Ovary (tissue), 7 donors: ENCODE measurements at regions not wholly inside any gene's neighbourhood (a gene's known extent, or its start where the extent isn't known, plus 50 kb on each side); places are given as distances from the start of the nearest gene placed in this dataset.

Experiments used
- DNase-seq, 5 donors: peaks; one replicate each; pipeline ENCODE4 v3.0.0-alpha.2; 2019 to 2020
- H3K27ac ChIP-seq, 2 donors: fragments of 200-600 bp; one replicate each; pipeline versions ENCODE4 v1.5.1 to v1.8.0; 2019 to 2022
- H3K27me3 ChIP-seq: fragments of 200-600 bp; one replicate; pipeline ENCODE4 v1.8.0; 2022
- H3K36me3 ChIP-seq: fragments of 200-600 bp; sonication (generic); one replicate; pipeline ENCODE4 v1.5.1; 2019
- H3K4me1 ChIP-seq: one replicate; pipeline ENCODE4 v1.8.1; 2013; ENCODE audit warnings: mild to moderate bottlenecking, moderate library complexity; ENCODE audit not compliant: insufficient read depth
- H3K4me3 ChIP-seq: fragments of 200-600 bp; sonication (generic); one replicate; pipeline ENCODE4 v1.5.1; 2017
- H3K9me3 ChIP-seq, 2 donors: fragments of 200-600 bp in 1 of 2; sonication (generic) in 1 of 2; one replicate each; pipeline versions ENCODE4 v1.5.1 to v1.8.1; 2013 to 2019; ENCODE audit warnings: mild to moderate bottlenecking in 1 of 2, moderate library complexity in 1 of 2
- CTCF ChIP-seq, 3 donors: fragments of 450-650 bp in 2 of 3; fragments of 200-600 bp in 1 of 3; IDR thresholded peaks; one replicate each; pipeline versions ENCODE4 v1.5.1 to v1.8.0; 2016 to 2022; ENCODE audit warnings: antibody characterized with exemption in 3 of 3, mild to moderate bottlenecking in 1 of 3
- EP300 ChIP-seq: sonication (generic); formaldehyde crosslinking; IDR thresholded peaks from one replicate; pipeline ENCODE4 v1.6.1; 2017; ENCODE audit warnings: antibody characterized with exemption
- POLR2A ChIP-seq: fragments of 450-650 bp; IDR thresholded peaks from one replicate; pipeline ENCODE4 v1.6.1; 2017; ENCODE audit warnings: antibody characterized with exemption, mild to moderate bottlenecking, moderate library complexity
- WGBS, 3 donors: extraction: QIAGEN DNeasy Blood & Tissue Kit in 1 of 3; methylation state at CpG; one replicate each; pipeline versions ENCODE4 v1.1.5 to v1.1.7; 2013 to 2017; 5-methylcytosine and 5-hydroxymethylcytosine counted together
- intact Hi-C, 4 donors: fragments of 100-400 bp; cut with DNase I; formaldehyde crosslinking; loops; one replicate each; pipeline versions ENCODE4 v1.11.0 to v1.15.1; 2022 to 2023
- donor health status: DM: no; HTN: no; CAD: no; lungs with moderate emphysema.
- donor health status: DM: no; HTN: no; CAD: no.
- donor health status: Bipolar disorder and iron deficiency.
- donor health status: DM: no; HTN: no; CAD: no.
- donor health status: DM: yes; HTN: yes; CAD: no.

DNA sequence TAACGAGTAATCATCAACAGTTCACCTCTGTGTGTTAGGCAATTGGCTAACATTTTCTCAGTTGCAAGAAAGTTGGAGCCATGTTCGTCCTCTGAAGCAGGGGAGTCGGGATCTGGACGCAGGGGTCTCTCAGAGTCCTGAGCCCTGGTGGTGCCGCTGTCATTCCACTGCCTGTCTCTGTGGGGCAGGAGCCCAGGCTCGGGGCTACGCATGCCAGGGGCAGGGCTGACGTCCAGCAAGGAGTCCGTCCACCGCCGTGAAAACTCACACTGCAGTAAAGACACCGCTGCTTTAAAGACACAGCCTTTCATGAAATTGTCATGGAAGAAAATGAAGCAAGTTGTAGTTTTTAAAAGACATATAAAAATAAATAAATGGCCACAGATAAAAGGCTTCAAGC, 571.1 kb upstream of the SOX11 start:
- WGBS, 3 donors = 28 to 55% (median 29%) methylated on average over 12 of the region's 12 CpGs
- Histone ChIP-seq H3K27ac (no peak overlapping the region), H3K4me1 (no peaks in the 10 kb centered on the region), H3K36me3 (no peaks in the 10 kb centered on the region), H3K4me3 (no peak overlapping the region), H3K27me3 (no peaks in the 10 kb centered on the region), H3K9me3 (no peaks in the 10 kb centered on the region)
- TF ChIP-seq POLR2A (no peak), EP300 (no peak), CTCF (IDR thresholded peaks at IDR 0.05) (no peak)
- no peak for DNase-seq
- intact Hi-C loops = no loop called here

DNA sequence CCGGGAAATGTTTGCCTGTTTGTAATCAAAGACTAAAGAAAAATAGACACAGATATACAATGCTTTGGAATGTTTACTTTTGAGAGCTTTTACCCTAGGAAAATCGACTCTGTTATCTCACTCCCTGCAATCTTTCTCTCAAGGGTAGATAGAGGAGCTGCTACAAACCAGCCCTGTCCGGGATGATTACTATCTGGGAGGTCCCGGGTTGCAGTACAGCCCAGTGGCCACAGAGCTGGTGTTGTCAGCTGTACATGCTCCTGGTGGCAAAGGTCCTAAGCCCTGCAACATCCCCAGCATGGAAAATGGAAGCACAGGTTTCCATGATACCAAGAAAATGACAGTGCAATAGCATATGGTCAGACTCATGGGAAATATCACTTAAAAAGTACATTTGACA, 570.5 kb upstream of the SOX11 start:
- Histone ChIP-seq H3K27ac (no peak overlapping the region), H3K4me1 (no peaks in the 10 kb centered on the region), H3K4me3 (no peak overlapping the region), H3K36me3 (no peaks in the 10 kb centered on the region), H3K27me3 (no peaks in the 10 kb centered on the region), H3K9me3 (no peaks in the 10 kb centered on the region)
- whole genome bisulfite sequencing, 3 donors = 1 to 12% (median 2%) methylated on average over 4 of the region's 4 CpGs
- no peak for DNase-seq
- TF ChIP-seq EP300 (no peak), CTCF (IDR thresholded peaks at IDR 0.05) (no peak), POLR2A (no peak)
- intact Hi-C loops = no loop called here

DNA sequence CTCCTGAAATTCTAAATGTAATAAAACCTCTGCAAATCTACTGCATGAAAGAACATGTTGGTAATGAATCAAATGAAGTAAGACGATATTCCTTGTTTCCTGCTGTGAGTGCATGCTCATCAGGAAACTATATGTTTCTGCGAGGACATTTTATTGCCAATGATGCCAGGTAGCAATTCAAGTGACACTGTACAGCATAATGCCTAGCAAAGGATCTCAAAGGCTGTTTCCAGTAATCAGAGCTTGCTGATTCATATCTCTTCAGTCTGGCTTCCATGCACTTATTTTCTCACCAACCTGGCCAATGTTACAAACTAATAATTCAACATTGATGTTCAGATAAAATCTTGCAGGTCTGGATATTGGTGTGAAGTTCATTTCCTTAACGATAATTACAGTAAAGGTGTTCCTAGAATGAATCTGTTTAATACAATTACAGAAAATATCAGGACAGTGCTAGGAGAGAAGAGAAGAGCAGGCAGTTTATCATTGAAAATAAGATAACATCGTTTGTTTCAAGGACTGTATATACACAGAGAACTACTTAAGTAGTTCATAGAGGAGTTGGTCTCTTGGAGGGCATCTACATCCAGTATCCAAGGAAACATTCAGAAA, 568.5 kb upstream of the SOX11 start:
- 49 to 64% (median 57%) methylated on average over 4 of the region's 4 CpGs for WGBS, 3 donors
- no peak overlapping the region for H3K27ac ChIP-seq
- DNase-seq = no peak
- H3K27me3 ChIP-seq = no peaks in the 10 kb centered on the region
- intact Hi-C loops = no loop called here
- TF ChIP-seq CTCF (IDR thresholded peaks at IDR 0.05) (no peak), POLR2A (no peak), EP300 (no peak)
- no peak overlapping the region for H3K4me3 ChIP-seq
- no peaks in the 10 kb centered on the region for H3K9me3 ChIP-seq
- no peaks in the 10 kb centered on the region for H3K4me1 ChIP-seq
- no peaks in the 10 kb centered on the region for H3K36me3 ChIP-seq

- no peak overlapping the region for H3K4me3 ChIP-seq
- WGBS, 3 donors = 61 to 73% (median 68%) methylated on average over 2 of the region's 2 CpGs
- intact Hi-C loops = no loop called here
- no peak for DNase-seq
- H3K27ac ChIP-seq = no peak overlapping the region
- TF ChIP-seq EP300 = no peak
- no peak for TF ChIP-seq POLR2A
- no peaks in the 10 kb centered on the region for H3K9me3 ChIP-seq
- no peaks in the 10 kb centered on the region for H3K4me1 ChIP-seq
- H3K27me3 ChIP-seq = no peaks in the 10 kb centered on the region
- no peaks in the 10 kb centered on the region for H3K36me3 ChIP-seq
These were observed 567.0 kb upstream of the SOX11 start for GRCh38 chr2:5125017-5125730.

DNA sequence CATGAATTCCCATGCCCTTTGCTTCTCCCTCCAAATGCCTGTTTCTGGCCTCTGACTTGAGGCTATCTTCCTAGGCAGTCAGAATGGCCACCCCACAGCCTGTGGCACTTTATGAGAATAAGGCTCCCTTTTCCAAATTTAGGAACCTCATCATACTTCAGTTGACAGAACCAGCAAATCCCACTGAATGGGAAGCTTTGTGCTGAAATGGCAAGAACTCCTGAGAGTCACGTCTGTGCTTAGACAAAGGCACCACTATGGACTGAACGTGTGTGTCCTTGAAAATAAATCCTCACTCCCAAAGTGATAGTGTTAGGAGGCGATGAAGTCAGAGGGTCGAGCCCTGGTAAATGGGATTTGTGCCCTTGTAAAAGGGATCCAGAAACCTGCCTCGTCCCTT, 559.9 kb upstream of the SOX11 start:
- no peak for TF ChIP-seq POLR2A
- TF ChIP-seq EP300 = no peak
- TF ChIP-seq CTCF (IDR thresholded peaks at IDR 0.05) = no peak
- 50 to 65% (median 60%) methylated on average over 5 of the region's 5 CpGs for WGBS, 3 donors
- H3K27ac ChIP-seq = no peak overlapping the region
- no peaks in the 10 kb centered on the region for H3K9me3 ChIP-seq
- H3K4me1 ChIP-seq = no peaks in the 10 kb centered on the region
- intact Hi-C loops = no loop called here
- no peaks in the 10 kb centered on the region for H3K27me3 ChIP-seq
- H3K4me3 ChIP-seq = no peak overlapping the region
- DNase-seq = no peak
- no peaks in the 10 kb centered on the region for H3K36me3 ChIP-seq
